Activated CD4-positive, alpha-beta T cell treated with anti-CD3 and anti-CD28 coated beads, Interleukin-2, Interleukin-6, amounts not matched to agents 100 ng/mL and 50 ng/mL, durations not matched to agents 16 hours and 8 hours (primary cell): ENCODE measurements at regions not wholly inside any gene's neighbourhood (a gene's known extent, or its start where the extent isn't known, plus 50 kb on each side); places are given as distances from the start of the nearest gene placed in this dataset.

Experiments used
- DNase-seq: peaks from one replicate; pipeline ENCODE4 v3.0.0-alpha.2; 2020

DNA sequence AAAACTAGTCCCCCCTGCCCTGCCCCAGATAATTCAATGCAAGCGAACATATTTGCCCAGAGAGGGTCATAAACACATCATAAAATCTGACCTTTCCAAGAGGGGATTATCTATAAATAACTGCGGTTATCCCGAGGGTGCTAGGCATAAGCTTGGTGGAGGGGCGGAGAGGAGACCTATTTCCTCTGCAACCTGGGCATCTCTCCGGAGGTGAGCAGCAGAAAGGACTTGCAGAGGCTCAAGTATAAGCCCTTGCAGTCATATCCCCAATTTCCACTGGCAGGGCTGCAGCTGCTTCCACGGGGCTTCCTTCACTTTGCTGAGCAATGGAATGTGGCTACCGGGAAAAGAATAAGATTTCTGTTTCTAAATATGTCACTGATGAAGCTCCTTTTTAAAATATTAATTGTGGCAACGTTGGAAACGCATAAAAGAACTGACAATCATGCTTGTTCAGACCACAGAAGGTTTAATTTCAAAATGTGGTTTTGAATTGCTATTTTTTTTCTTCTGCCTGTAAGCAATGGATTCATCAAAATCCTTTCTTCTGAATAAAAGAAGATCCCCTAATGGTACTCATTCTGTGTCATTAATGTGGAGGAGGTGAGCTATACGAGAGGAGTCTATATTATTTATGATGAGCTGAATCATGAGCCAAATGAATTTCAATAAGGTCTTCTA is 268.9 kb upstream of the ATP2B1 start:
- no peak for DNase-seq

DNA sequence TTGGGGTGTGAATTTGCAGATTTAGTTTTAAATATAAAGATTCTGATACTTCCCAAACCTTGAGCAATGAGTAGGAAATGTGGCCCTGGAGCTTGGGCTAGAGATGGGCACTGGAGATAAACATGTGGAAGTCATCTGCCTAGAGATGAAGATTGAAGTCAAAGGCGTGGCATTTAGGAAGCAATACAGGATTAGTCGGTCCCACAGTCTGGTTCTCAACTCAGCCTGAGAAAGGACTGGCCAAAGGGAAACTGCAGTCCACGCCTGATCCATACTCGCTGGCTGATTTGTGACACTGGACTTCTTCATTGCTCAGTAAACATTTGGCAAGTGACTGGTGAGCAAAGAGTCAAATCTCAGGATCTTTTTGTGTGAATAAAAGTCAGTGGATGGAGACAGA is 268.2 kb upstream of the ATP2B1 start:
- DNase-seq, result no peak

DNA sequence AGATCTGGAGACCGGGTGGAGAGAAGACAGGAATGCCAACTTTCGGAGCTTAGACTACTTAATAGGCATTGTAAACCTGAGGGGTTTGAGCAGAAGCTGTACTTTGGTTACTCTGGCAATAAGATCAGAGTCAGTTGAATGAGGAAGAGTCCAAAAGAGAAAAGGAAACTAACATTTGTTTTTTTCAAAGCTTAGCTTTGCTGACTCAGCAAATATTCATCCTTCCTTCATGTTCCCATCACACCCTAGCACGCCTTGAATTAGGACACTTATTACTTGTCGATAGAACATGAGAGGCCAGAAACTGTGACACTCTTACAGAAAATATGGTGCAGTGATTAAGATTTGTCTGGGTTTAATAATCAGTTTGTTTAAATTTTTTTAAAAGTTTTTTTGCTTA is 266.9 kb upstream of the ATP2B1 start:
- no peak for DNase-seq

GRCh38 chr12:89971880-89972279 is 263.2 kb upstream of the ATP2B1 start:
- no peak for DNase-seq

DNA sequence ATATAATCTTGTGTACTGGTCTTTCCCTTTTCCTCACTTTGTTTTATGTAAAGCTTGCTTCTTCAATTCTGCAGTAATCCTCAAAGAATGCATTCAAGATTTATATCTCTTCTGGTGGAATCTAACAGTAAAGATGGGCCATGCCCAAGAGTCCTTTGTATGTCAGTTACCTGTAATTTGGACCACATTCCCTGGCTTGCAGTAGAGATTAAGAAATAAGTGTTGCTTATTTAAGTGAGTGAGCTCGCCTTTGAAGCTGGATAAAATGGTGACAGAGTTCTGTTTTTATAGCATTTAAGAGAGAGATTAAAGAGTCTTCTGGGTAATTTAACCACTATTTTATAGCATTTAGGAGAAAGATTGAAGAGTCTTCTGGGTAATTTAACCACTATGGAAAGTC is 262.1 kb upstream of the ATP2B1 start:
- DNase-seq, result no peak

DNA sequence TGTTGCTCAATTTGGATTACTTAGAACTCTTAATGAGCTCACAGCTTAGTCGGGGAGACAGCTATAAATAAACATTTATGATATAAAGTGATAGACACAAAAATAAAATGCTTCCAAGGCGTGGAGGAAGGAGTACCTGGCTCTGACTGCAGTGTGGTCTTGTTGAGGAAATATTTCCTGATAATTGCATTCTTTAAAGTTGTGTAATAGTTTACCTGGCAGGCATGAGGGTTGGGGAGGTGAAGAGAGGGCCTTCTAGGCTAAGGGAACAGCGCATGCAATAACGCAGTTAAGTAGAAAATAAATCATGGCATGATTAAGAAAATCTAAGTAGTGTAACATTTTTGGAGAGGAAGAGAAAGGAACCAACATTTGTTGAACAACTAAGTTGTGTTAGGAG is 260.5 kb upstream of the ATP2B1 start:
- no peak for DNase-seq

DNA sequence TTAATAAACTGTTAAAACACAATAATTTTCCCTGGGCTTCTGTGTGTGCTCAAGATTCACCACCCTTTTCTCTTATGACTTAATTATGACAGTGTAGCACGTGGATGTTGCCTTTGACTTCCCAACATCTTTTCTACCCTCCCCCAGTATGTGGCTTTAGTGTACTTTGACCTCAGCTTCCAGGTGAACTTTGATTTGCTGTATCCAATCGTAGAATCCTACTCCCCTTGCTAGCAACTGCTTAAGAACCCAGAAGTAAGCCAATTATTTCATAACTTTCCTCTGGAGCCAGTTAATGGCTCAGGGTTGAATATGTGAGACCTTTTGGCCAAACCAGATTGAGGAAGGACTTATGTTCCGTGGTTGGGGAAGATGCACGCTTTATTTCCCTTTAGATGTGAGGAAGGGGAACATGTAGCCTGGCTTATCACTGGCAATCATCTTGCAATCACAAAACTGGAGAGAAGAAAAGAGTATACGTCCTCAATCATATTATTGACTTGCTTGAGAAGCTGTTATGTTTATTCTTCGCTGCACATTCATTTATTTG is 259.6 kb upstream of the ATP2B1 start:
- DNase-seq, result no peak

DNA sequence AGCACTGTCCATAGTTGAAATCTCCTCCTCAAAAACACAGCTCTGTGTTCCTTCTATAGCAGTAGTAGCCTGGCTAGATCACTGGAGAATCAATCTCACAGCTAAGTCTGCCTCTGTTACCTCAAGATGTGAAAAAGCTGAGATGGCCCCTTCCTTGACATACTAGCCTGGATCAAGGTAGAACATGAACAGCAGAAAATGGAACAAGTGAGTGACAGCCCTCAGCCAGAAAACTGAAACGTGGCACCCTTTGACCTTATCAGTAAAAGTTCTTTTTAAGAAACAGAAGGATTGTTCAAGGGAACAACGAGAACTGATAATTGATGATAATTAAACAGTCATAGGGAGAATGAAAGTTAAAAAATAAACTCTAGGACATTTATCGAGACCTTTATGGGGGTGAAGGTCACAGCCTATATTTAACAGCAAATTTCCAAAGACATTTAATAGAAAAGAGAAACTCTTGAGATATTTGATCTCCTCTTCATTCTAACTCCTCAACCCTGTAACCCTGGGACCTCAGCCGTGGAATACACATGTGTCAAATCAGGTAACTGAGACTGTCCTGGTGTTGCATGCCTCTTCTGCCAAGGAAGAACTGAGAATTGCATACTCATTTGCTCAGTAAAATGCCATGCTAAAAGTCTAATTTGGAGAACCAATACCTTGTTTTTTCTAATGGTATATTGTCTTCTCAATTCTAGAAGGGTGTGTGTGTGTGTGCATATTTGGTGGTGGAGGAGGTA is 258.0 kb upstream of the ATP2B1 start:
- DNase-seq, result no peak

GRCh38 chr12:89965993-89966392 is 257.4 kb upstream of the ATP2B1 start:
- no peak for DNase-seq

- no peak for DNase-seq
Measured at GRCh38 chr12:89962648-89963047, 254.0 kb upstream of the ATP2B1 start.

DNA sequence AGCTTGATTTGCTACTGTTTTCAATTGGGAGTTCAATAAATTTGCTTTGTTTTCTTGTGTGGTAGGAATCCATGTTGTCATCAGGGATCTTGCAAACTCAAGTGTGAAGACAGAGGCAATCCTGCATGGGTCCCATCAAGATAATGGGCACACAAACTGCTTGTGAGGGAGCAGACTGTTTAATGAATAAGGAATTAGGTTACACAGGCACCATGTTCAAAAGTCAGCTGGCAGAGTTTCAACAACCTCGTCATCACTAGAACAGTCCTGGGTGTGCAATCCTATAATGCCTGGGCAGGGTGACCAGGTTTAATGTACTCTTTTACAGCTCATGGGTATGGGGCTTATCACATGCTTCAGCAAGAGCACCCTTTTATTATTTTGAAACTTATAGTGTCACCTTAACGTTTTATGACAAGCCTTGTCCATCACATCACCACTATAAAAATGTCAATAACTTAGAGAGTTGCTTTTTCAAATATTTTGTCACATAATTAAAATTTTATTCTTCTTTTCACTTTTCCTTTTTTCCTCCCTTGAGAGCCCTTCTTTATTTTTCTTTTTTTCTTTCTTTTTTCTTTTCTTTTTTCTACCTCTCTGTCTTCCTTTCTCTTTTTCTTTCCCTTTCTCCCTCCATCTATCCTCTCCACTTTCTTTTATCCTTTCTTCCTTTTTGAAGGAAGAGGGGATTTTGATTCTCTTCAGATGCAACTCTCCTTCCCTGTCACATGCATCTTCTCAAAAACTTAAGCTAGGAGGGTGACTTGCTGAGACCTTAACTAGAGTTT is 252.2 kb upstream of the ATP2B1 start:
- DNase-seq, result peak; percentile 14

- DNase-seq, result peak; percentile 70
Measured at GRCh38 chr12:89960011-89960507, 251.4 kb upstream of the ATP2B1 start.

DNA sequence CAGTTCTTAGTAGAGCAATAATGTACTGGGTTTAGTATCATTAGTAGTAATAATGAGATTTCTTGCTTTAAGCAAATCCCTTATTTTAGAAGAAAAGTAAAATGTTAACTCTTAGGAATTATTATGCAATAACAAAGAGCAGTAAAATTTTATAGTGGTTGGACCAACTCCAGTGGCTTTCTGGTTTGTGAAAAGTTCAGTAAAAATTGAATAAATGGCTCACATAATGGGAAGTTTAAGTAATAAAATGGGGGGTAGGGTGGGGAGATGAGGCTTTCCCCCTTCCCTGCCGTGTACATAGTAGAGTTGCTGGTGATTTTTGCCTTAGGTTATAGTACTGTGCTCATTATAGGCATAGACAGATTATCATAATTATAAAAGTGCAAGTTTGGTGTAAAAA is 250.5 kb upstream of the ATP2B1 start:
- DNase-seq, result no peak

- DNase-seq, result no peak
Measured at GRCh38 chr12:89954259-89954658, 245.6 kb upstream of the ATP2B1 start.

DNA sequence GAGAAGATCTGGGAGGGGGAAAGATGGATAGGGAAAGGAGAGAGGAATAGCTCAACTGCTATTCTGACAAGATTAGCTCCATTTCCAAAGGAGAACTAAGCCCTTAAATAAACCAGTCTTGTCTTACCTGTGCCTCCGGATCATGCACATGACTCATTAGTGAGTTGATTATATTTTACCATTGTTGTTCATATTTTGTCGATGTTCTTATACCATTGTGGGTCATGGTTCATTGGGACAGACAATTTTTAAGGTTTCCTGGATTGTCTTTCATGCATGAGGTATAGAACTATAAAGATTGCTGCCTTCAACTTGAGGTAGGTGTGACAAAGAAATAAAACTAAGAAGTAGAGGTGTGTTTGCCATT is 243.0 kb upstream of the ATP2B1 start:
- DNase-seq, result no peak

- peak; percentile 38 for DNase-seq
Measured at GRCh38 chr12:89951050-89951693, 242.5 kb upstream of the ATP2B1 start.

- DNase-seq, result peak; percentile 28
Measured at GRCh38 chr12:89950421-89950820, 241.8 kb upstream of the ATP2B1 start.

DNA sequence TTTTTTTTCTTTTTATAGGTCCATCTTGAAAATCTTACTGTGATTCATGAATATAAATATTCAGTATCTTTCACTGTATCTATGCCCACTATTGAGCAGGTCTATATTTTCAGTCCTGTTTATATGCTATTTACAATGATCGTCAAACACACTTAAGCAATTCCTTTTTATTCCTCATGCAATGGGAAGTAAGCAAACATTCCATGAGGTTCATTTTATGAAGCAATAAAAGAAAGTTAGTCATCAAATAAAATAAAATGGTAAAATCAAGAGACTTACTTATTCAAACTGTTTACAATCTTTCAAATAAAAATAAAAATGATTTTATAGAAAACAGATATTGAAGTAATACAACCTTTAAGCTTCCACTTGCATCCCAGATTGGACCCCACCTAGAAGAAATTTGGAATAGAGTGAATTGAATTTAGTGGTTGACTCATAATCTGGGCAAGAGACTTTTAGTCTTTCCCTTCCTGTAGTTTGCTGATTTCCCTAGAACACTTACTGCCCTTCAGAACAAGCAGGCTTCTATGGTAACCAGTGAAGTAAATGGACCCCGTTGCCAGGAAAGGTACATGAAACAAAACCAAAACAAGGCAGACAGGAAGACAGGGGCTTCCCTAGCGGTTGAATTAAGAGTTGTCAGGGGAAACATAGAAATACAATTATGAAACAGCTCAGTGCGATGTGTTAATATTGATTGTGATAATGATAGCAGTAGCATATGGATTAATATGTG is 241.0 kb upstream of the ATP2B1 start:
- DNase-seq, result peak; percentile 87

- DNase-seq, result no peak
Measured at GRCh38 chr12:89948271-89949175, 239.9 kb upstream of the ATP2B1 start.

DNA sequence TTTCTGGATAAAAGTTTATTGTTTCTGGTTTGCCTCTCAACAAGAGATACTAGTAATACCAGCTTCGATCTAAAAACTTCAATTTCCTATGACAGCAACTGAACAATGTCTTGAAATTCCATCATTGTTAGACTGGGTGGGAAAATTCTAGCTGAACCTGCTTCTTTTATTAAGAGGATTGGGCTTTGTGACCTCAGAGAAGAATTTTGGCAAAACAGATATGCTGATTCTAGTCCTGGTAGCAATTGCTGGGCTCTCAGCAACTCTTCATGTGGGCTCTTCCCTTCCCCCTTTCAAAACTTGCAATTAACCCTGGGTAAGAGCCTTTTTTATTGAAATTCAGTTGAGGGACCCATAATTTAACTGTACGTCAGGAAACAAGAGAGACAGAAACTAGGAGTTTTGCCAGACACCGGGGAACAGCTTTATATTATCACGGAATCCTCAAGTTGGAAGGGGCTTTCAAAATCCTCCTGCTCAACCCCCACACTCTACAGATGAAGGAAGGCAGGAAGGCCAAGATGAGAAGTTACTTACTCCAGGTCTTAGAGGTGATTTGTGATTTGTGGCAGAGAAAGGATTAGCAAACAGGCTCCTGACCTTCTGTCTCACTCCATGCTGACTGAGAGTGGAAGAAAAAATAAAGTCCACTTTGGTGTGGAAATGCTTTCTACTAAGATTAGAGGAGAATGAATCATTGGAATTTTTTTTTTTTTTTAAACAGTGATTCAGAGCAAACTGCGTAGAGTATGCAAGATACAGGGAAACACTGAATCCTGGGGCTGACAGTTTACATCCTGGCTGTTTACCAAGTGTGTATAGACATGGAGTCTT is 239.0 kb upstream of the ATP2B1 start:
- peak; percentile 36 for DNase-seq
